Smooth muscle cell (in vitro differentiated cells): ENCODE measurements at regions not wholly inside any gene's neighbourhood (a gene's known extent, or its start where the extent isn't known, plus 50 kb on each side); places are given as distances from the start of the nearest gene placed in this dataset.

Experiments
- DNase-seq: peaks from one replicate; lab custom pipeline; 2025; ENCODE audit not compliant: unreplicated experiment; lab: John Stamatoyannopoulos, UW
- H2AFZ ChIP-seq: fragments of 200-600 bp; sonication (generic); 2 replicates; pipeline ENCODE4 v1.6.0; 2016; ENCODE audit warnings: antibody characterized with exemption, low read depth, mild to moderate bottlenecking
- H3F3A ChIP-seq: fragments of 200-600 bp; sonication (generic); 2 replicates; pipeline ENCODE4 v1.6.0; 2017; ENCODE audit warnings: antibody characterized with exemption, low read depth
- H3K27ac ChIP-seq: fragments of 200-600 bp; sonication (generic); 2 replicates; pipeline ENCODE4 v1.5.1; 2016; ENCODE audit warnings: low read depth, mild to moderate bottlenecking
- H3K27me3 ChIP-seq: fragments of 200-600 bp; sonication (generic); 2 replicates; pipeline ENCODE4 v1.6.1; 2016; ENCODE audit warnings: low read depth, mild to moderate bottlenecking
- H3K36me3 ChIP-seq: fragments of 200-600 bp; sonication (generic); 2 replicates; pipeline ENCODE4 v1.5.1; 2016; ENCODE audit warnings: low read depth
- H3K4me1 ChIP-seq: fragments of 200-600 bp; sonication (generic); 2 replicates; pipeline ENCODE4 v1.5.1; 2016; ENCODE audit warnings: low read depth
- H3K4me2 ChIP-seq: fragments of 200-600 bp; sonication (generic); 2 replicates; pipeline ENCODE4 v1.6.0; 2016; ENCODE audit warnings: mild to moderate bottlenecking
- H3K4me3 ChIP-seq: fragments of 200-600 bp; sonication (generic); 2 replicates; pipeline ENCODE4 v1.5.1; 2016; ENCODE audit warnings: mild to moderate bottlenecking
- H3K79me2 ChIP-seq: fragments of 200-600 bp; sonication (generic); 2 replicates; pipeline ENCODE4 v1.6.0; 2016; ENCODE audit warnings: low read depth, mild to moderate bottlenecking
- H3K9ac ChIP-seq: fragments of 200-600 bp; sonication (generic); 2 replicates; pipeline ENCODE4 v1.6.0; 2016; ENCODE audit warnings: low read depth
- H3K9me3 ChIP-seq: fragments of 200-600 bp; sonication (generic); replicated peaks from 2 replicates; pipeline ENCODE4 v1.5.1; 2016; ENCODE audit warnings: low read depth
- H4K20me1 ChIP-seq: fragments of 200-600 bp; sonication (generic); 2 replicates; pipeline ENCODE4 v1.6.0; 2016; ENCODE audit warnings: low read depth
- CTCF ChIP-seq: fragments of 200-600 bp; sonication (generic); IDR thresholded peaks from 2 replicates; pipeline ENCODE4 v1.5.1; 2017; ENCODE audit warnings: borderline replicate concordance, mild to moderate bottlenecking, antibody characterized with exemption; ENCODE audit not compliant: insufficient read depth, poor library complexity, severe bottlenecking
- WGBS: methylation state at CpG from one replicate; pipeline ENCODE4 v1.1.7; 2016; ENCODE audit warnings: low lambda C conversion rate; 5-methylcytosine and 5-hydroxymethylcytosine counted together

DNA sequence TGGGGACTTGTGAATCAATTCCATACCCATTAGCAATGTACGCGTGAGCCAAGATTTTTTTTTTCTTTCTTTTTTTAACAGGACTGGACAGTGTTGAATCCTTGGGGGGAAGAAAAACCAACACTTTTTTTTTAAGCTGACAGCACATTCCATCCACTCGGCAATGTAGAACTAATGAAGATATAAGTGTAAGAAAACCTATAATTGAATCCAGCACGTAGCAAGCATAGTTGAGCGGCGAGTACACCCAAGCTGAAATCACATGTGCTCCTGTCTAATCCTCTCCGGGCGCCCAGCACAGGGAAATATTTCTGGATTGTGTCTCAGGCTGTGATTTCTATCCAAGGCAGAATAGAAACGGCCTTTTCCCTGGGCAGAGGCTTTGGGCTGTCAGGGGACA lies 118.2 kb downstream of the BOD1 start:
- Histone ChIP-seq H3F3A (no peaks in the 10 kb centered on the region), H3K27ac (peak overlapping the region; percentile 25), H3K9ac (no peak overlapping the region), H4K20me1 (no peaks in the 10 kb centered on the region), H3K27me3 (no peaks in the 10 kb centered on the region), H2AFZ (no peak overlapping the region), H3K36me3 (no peaks in the 10 kb centered on the region), H3K4me3 (no peak overlapping the region), H3K79me2 (no peaks in the 10 kb centered on the region), H3K9me3 (no peaks in the 10 kb centered on the region), H3K4me1 (no peaks in the 10 kb centered on the region), H3K4me2 (peak overlapping the region; percentile 70)
- WGBS = 15% methylated on average over 9 of the region's 9 CpGs
- no peak for TF ChIP-seq CTCF
- DNase-seq = no peak

GRCh38 chr5:173497685-173498084 lies 118.8 kb downstream of the BOD1 start:
- Histone ChIP-seq H3K4me3 (no peak overlapping the region), H3K9ac (no peak overlapping the region), H3K79me2 (no peaks in the 10 kb centered on the region), H3F3A (no peaks in the 10 kb centered on the region), H3K27me3 (no peaks in the 10 kb centered on the region), H3K9me3 (no peaks in the 10 kb centered on the region), H4K20me1 (no peaks in the 10 kb centered on the region), H3K4me2 (peak overlapping the region; percentile 70), H3K27ac (peak overlapping the region; percentile 25), H2AFZ (no peak overlapping the region), H3K36me3 (no peaks in the 10 kb centered on the region), H3K4me1 (no peaks in the 10 kb centered on the region)
- WGBS = 88% methylated on average over 12 of the region's 12 CpGs
- no peak for DNase-seq
- TF ChIP-seq CTCF = no peak

- H3K4me3 ChIP-seq = no peak overlapping the region
- H4K20me1 ChIP-seq = no peaks in the 10 kb centered on the region
- no peak overlapping the region for H3K4me2 ChIP-seq
- WGBS = 86% methylated on average over 6 of the region's 6 CpGs
- no peak overlapping the region for H3K9ac ChIP-seq
- H3K27me3 ChIP-seq = peaks cover 2% of the 10 kb centered on the region
- H3K36me3 ChIP-seq = no peaks in the 10 kb centered on the region
- H3K9me3 ChIP-seq = no peaks in the 10 kb centered on the region
- no peak overlapping the region for H3K27ac ChIP-seq
- TF ChIP-seq CTCF = no peak
- H3F3A ChIP-seq = no peaks in the 10 kb centered on the region
- no peak for DNase-seq
- no peaks in the 10 kb centered on the region for H3K79me2 ChIP-seq
- no peak overlapping the region for H2AFZ ChIP-seq
- no peaks in the 10 kb centered on the region for H3K4me1 ChIP-seq
These were observed 119.6 kb downstream of the BOD1 start for GRCh38 chr5:173496883-173497255.

DNA sequence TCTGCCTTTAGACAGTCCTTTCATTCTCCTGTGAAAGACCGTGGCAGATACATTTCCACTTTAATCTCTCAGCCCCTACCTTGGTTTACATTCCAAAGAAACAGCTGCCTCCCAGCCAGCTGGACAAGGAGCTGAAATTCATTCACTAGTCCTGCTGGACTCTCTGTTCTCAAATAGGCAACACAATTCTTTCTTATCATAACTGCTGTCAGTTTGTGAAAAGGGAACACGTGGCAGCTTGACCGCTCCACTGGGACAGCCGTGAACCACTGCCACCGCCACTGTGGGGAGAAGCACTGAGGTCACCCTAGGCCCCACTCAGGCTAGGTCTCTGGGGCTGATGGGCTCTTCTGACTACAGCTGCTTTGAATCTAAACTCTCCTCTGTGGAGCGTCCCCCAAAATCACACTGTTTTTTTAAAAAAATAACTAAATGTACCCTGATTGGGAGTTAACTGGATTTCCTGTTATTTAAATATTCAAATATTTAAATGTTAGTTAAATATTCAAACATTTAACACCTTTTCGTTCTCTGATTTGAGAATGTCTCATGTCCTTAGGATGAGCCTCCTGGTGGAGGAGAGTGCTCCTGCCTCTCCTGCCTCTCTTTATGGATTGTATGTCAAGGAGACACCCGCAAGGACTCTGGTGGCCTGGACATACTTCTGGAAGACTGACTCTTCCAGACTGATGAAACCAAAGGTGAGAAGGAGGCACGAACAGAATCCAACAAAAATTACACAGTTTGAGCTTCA lies 120.1 kb downstream of the BOD1 start:
- Histone ChIP-seq H3K4me2 (no peak overlapping the region), H3K9ac (no peak overlapping the region), H3K27ac (no peak overlapping the region), H3K79me2 (no peaks in the 10 kb centered on the region), H3F3A (no peaks in the 10 kb centered on the region), H3K36me3 (no peaks in the 10 kb centered on the region), H4K20me1 (no peaks in the 10 kb centered on the region), H3K4me1 (no peaks in the 10 kb centered on the region), H3K4me3 (no peak overlapping the region), H2AFZ (no peak overlapping the region), H3K27me3 (peaks cover 4% of the 10 kb centered on the region), H3K9me3 (no peaks in the 10 kb centered on the region)
- 80% methylated on average over 9 of the region's 9 CpGs for WGBS
- no peak for TF ChIP-seq CTCF
- no peak for DNase-seq
